OCI-LY3 (cell line): ENCODE measurements at regions not wholly inside any gene's neighbourhood (a gene's known extent, or its start where the extent isn't known, plus 50 kb on each side); places are given as distances from the start of the nearest gene placed in this dataset.

Experiments
- H2AFZ ChIP-seq: fragments of 200-600, 300-600 bp; shearing (Covaris generic); 2 replicates; pipeline ENCODE4 v1.6.0; 2014; ENCODE audit warnings: antibody characterized with exemption, low read depth, low read length
- H3K27ac ChIP-seq: fragments of 200-600, 300-600 bp; sonication (generic); 2 replicates; pipeline ENCODE4 v1.5.1; 2014; ENCODE audit warnings: mild to moderate bottlenecking, low read length, moderate library complexity, mixed read lengths
- H3K27me3 ChIP-seq: fragments of 200-600, 300-600 bp; sonication (generic); 2 replicates; pipeline ENCODE4 v1.6.1; 2014; ENCODE audit warnings: low read depth, low read length, mixed read lengths
- H3K36me3 ChIP-seq: fragments of 200-600, 300-600 bp; sonication (generic); replicated peaks from 2 replicates; pipeline ENCODE3; 2014; ENCODE audit warnings: low read depth, low read length, mixed read lengths
- H3K4me1 ChIP-seq: fragments of 300-600, 200-600 bp; sonication (generic); 2 replicates; pipeline ENCODE4 v1.6.1; 2014; ENCODE audit warnings: low read length, mixed read lengths
- H3K4me2 ChIP-seq: fragments of 200-600, 300-600 bp; sonication (generic); 2 replicates; pipeline ENCODE4 v1.6.1; 2014; ENCODE audit warnings: low read length, mixed read lengths
- H3K4me3 ChIP-seq: fragments of 300-600, 200-600 bp; sonication (generic); 2 replicates; pipeline ENCODE4 v1.5.1; 2014; ENCODE audit warnings: antibody characterized with exemption, mild to moderate bottlenecking, low read length, moderate library complexity
- H3K79me2 ChIP-seq: fragments of 300-600, 200-600 bp; shearing (Covaris generic); 2 replicates; pipeline ENCODE4 v1.6.1; 2014; ENCODE audit warnings: mild to moderate bottlenecking, low read length, mixed read lengths
- H3K9ac ChIP-seq: fragments of 300-600, 200-600 bp; shearing (Covaris generic); 2 replicates; pipeline ENCODE4 v1.6.0; 2014; ENCODE audit warnings: mild to moderate bottlenecking, low read length, moderate library complexity
- H3K9me3 ChIP-seq: fragments of 200-600, 300-600 bp; shearing (Covaris generic); 2 replicates; pipeline ENCODE4 v1.6.1; 2014; ENCODE audit warnings: low read length, mixed read lengths; ENCODE audit not compliant: insufficient read depth
- H4K20me1 ChIP-seq: fragments of 200-600, 300-600 bp; sonication (generic); 2 replicates; pipeline ENCODE4 v1.6.1; 2016; ENCODE audit warnings: low read length, mixed read lengths; ENCODE audit not compliant: insufficient read depth
- EZH2phosphoT487 ChIP-seq: fragments of 200-600 bp; shearing (Covaris generic); IDR thresholded peaks from 2 replicates; pipeline ENCODE4 v1.6.1; 2018; ENCODE audit warnings: antibody characterized with exemption, mixed run types, low read depth
- TF ChIP-seq, protein P1 (sequence below): fragments of 200-600, 300-600 bp; sonication (generic); IDR thresholded peaks from 2 replicates; pipeline ENCODE4 v1.5.1; 2014; ENCODE audit warnings: antibody characterized with exemption, low read length, low read depth

GRCh38 chr1:195012995-195013394, 1595.2 kb downstream of the KCNT2 start:
- Histone ChIP-seq H3K4me2 (no peak overlapping the region), H3K27me3 (no peaks in the 10 kb centered on the region), H3K4me3 (no peak overlapping the region), H2AFZ (no peak overlapping the region), H3K27ac (no peak overlapping the region), H3K9me3 (0 out of 2 replicates have a peak, but pooled peaks cover 3% of the 10 kb centered on the region), H3K4me1 (no peaks in the 10 kb centered on the region), H3K36me3 (no peaks in the 10 kb centered on the region), H3K79me2 (no peaks in the 10 kb centered on the region), H4K20me1 (no peaks in the 10 kb centered on the region), H3K9ac (no peak overlapping the region)
- TF ChIP-seq, protein P1, sequence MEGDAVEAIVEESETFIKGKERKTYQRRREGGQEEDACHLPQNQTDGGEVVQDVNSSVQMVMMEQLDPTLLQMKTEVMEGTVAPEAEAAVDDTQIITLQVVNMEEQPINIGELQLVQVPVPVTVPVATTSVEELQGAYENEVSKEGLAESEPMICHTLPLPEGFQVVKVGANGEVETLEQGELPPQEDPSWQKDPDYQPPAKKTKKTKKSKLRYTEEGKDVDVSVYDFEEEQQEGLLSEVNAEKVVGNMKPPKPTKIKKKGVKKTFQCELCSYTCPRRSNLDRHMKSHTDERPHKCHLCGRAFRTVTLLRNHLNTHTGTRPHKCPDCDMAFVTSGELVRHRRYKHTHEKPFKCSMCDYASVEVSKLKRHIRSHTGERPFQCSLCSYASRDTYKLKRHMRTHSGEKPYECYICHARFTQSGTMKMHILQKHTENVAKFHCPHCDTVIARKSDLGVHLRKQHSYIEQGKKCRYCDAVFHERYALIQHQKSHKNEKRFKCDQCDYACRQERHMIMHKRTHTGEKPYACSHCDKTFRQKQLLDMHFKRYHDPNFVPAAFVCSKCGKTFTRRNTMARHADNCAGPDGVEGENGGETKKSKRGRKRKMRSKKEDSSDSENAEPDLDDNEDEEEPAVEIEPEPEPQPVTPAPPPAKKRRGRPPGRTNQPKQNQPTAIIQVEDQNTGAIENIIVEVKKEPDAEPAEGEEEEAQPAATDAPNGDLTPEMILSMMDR: no peak
- no peak for TF ChIP-seq EZH2phosphoT487

- H4K20me1 ChIP-seq: no peaks in the 10 kb centered on the region
- no peak for TF ChIP-seq EZH2phosphoT487
- TF ChIP-seq, protein P1: no peak
- no peaks in the 10 kb centered on the region for H3K4me1 ChIP-seq
- H2AFZ ChIP-seq: no peak overlapping the region
- no peaks in the 10 kb centered on the region for H3K79me2 ChIP-seq
- no peaks in the 10 kb centered on the region for H3K27me3 ChIP-seq
- no peak overlapping the region for H3K4me2 ChIP-seq
- H3K9ac ChIP-seq: no peak overlapping the region
- H3K4me3 ChIP-seq: no peak overlapping the region
- no peaks in the 10 kb centered on the region for H3K9me3 ChIP-seq
- no peak overlapping the region for H3K27ac ChIP-seq
- H3K36me3 ChIP-seq: no peaks in the 10 kb centered on the region
Measured at GRCh38 chr1:195005338-195005737, 1602.9 kb downstream of the KCNT2 start.

- Histone ChIP-seq H3K27ac (no peak overlapping the region), H3K4me2 (no peak overlapping the region), H4K20me1 (no peaks in the 10 kb centered on the region), H2AFZ (no peak overlapping the region), H3K9ac (no peak overlapping the region), H3K9me3 (no peaks in the 10 kb centered on the region), H3K4me3 (no peak overlapping the region), H3K27me3 (no peaks in the 10 kb centered on the region), H3K4me1 (no peaks in the 10 kb centered on the region), H3K36me3 (no peaks in the 10 kb centered on the region), H3K79me2 (no peaks in the 10 kb centered on the region)
- TF ChIP-seq, protein P1: no peak
- TF ChIP-seq EZH2phosphoT487: no peak
Measured at GRCh38 chr1:194990483-194990882, 1617.8 kb downstream of the KCNT2 start.

GRCh38 chr1:194975913-194976312, 1632.3 kb downstream of the KCNT2 start:
- Histone ChIP-seq H3K79me2 (no peaks in the 10 kb centered on the region), H3K36me3 (no peaks in the 10 kb centered on the region), H2AFZ (no peak overlapping the region)

More at GRCh38 chr1:194975913-194976312, 1632.3 kb downstream of the KCNT2 start:
- H3K4me1 ChIP-seq: peaks cover 6% of the 10 kb centered on the region
- no peak overlapping the region for H3K27ac ChIP-seq
- no peak overlapping the region for H3K9ac ChIP-seq
- H4K20me1 ChIP-seq: no peaks in the 10 kb centered on the region
- no peak overlapping the region for H3K4me3 ChIP-seq
- H3K4me2 ChIP-seq: no peak overlapping the region
- no peaks in the 10 kb centered on the region for H3K9me3 ChIP-seq
- H3K27me3 ChIP-seq: no peaks in the 10 kb centered on the region
- TF ChIP-seq EZH2phosphoT487: no peak
- TF ChIP-seq, protein P1: no peak
